Neural cell (in vitro differentiated cells): ENCODE measurements at regions not wholly inside any gene's neighbourhood (a gene's known extent, or its start where the extent isn't known, plus 50 kb on each side); places are given as distances from the start of the nearest gene placed in this dataset.

Source experiments
- H2AFZ ChIP-seq: fragments of 200-600, 300-800 bp; sonication (generic), shearing (Covaris generic); 2 replicates; pipeline ENCODE4 v1.6.0; 2014; ENCODE audit warnings: low read depth, mild to moderate bottlenecking, antibody characterized with exemption, low read length, moderate library complexity
- H3F3A ChIP-seq: fragments of 200-600 bp; shearing (Covaris generic); 2 replicates; pipeline ENCODE4 v1.6.1; 2016; ENCODE audit warnings: mild to moderate bottlenecking, moderate library complexity, mixed read lengths, antibody characterized with exemption, low read length; ENCODE audit not compliant: insufficient read depth, poor library complexity, severe bottlenecking
- H3K27ac ChIP-seq: fragments of 200-600, 300-800 bp; sonication (generic), shearing (Covaris generic); 2 replicates; pipeline ENCODE4 v1.5.1; 2014; ENCODE audit warnings: mild to moderate bottlenecking, low read length, moderate library complexity
- H3K27me3 ChIP-seq: fragments of 300-800, 200-600 bp; sonication (generic), shearing (Covaris generic); 2 replicates; pipeline ENCODE4 v1.6.0; 2014; ENCODE audit warnings: mild to moderate bottlenecking, low read depth, low read length, moderate library complexity; ENCODE audit not compliant: insufficient read depth
- H3K36me3 ChIP-seq: fragments of 300-800, 200-600 bp; sonication (generic), shearing (Covaris generic); 2 replicates; pipeline ENCODE4 v1.5.1; 2014; ENCODE audit warnings: mild to moderate bottlenecking, antibody characterized with exemption, low read length, moderate library complexity; ENCODE audit not compliant: insufficient read depth
- H3K4me2 ChIP-seq: fragments of 300-800, 200-600 bp; sonication (generic), shearing (Covaris generic); 2 replicates; pipeline ENCODE4 v1.6.0; 2014; ENCODE audit warnings: mild to moderate bottlenecking, low read length
- H3K4me3 ChIP-seq: fragments of 300-800, 200-600 bp; sonication (generic), shearing (Covaris generic); 2 replicates; pipeline ENCODE4 v1.5.1; 2014; ENCODE audit warnings: mild to moderate bottlenecking, low read length, moderate library complexity
- H3K79me2 ChIP-seq: fragments of 200-600 bp; shearing (Covaris generic); replicated peaks from 2 replicates; pipeline ENCODE4 v1.6.0; 2014; ENCODE audit warnings: mild to moderate bottlenecking, low read length, moderate library complexity; ENCODE audit not compliant: insufficient read depth
- H3K9ac ChIP-seq: fragments of 300-800, 200-600 bp; sonication (generic), shearing (Covaris generic); 2 replicates; pipeline ENCODE4 v1.6.1; 2016; ENCODE audit warnings: mild to moderate bottlenecking, low read length, mixed read lengths
- H3K9me2 ChIP-seq: fragments of 200-600 bp; shearing (Covaris generic); 2 replicates; pipeline ENCODE4 v1.6.1; 2016; ENCODE audit warnings: mild to moderate bottlenecking, low read length, mixed read lengths; ENCODE audit not compliant: insufficient read depth
- H3K9me3 ChIP-seq: fragments of 200-600, 300-800 bp; sonication (generic), shearing (Covaris generic); 2 replicates; pipeline ENCODE4 v1.6.1; 2016; ENCODE audit warnings: mild to moderate bottlenecking, mixed run types, low read length, moderate library complexity, mixed read lengths
- H4K20me1 ChIP-seq: fragments of 200-600 bp; shearing (Covaris generic); 2 replicates; pipeline ENCODE4 v1.6.1; 2016; ENCODE audit warnings: mild to moderate bottlenecking, mixed run types; ENCODE audit not compliant: insufficient read depth
- CTCF ChIP-seq: fragments of 450-650 bp; IDR thresholded peaks from 2 replicates; pipeline ENCODE4 v1.5.1; 2014; ENCODE audit warnings: antibody characterized with exemption, mild to moderate bottlenecking, moderate library complexity; ENCODE audit not compliant: poor library complexity, severe bottlenecking
- EP300 ChIP-seq: fragments of 450-650 bp; conservative IDR thresholded peaks from 2 replicates; pipeline ENCODE4 v1.6.1; 2014; ENCODE audit warnings: antibody characterized with exemption, mild to moderate bottlenecking, moderate library complexity; ENCODE audit not compliant: poor library complexity, severe bottlenecking
- EZH2 ChIP-seq: fragments of 200-600, 300-800 bp; shearing (Covaris generic), sonication (generic); IDR thresholded peaks from 2 replicates; pipeline ENCODE4 v1.6.1; 2014; ENCODE audit warnings: antibody characterized with exemption, low read length, borderline replicate concordance, mild to moderate bottlenecking; ENCODE audit not compliant: insufficient read depth, poor library complexity, severe bottlenecking
- MXI1 ChIP-seq: fragments of 450-650 bp; conservative IDR thresholded peaks from 2 replicates; pipeline ENCODE4 v1.6.1; 2014; ENCODE audit warnings: antibody characterized with exemption, mild to moderate bottlenecking; ENCODE audit not compliant: poor library complexity, severe bottlenecking
- POLR2AphosphoS5 ChIP-seq: IDR thresholded peaks from 2 replicates; pipeline ENCODE4 v1.6.1; 2012
- RAD21 ChIP-seq: fragments of 450-650 bp; conservative IDR thresholded peaks from 2 replicates; pipeline ENCODE4 v1.6.1; 2014; ENCODE audit warnings: antibody characterized with exemption, mild to moderate bottlenecking, moderate library complexity
- REST ChIP-seq: IDR thresholded peaks from 2 replicates; pipeline ENCODE4 v1.6.1; 2012; ENCODE audit warnings: borderline replicate concordance
- SMC3 ChIP-seq: fragments of 450-650 bp; conservative IDR thresholded peaks from 2 replicates; pipeline ENCODE4 v1.6.1; 2014; ENCODE audit warnings: antibody characterized with exemption, mild to moderate bottlenecking, moderate library complexity; ENCODE audit not compliant: poor library complexity
- TAF1 ChIP-seq: IDR thresholded peaks from 2 replicates; pipeline ENCODE4 v1.6.1; 2012; ENCODE audit warnings: low read depth

GRCh38 chrX:1902901-1903235 lies 288.0 kb downstream of the ASMT start:
- Histone ChIP-seq H3K4me3 (no peak overlapping the region), H4K20me1 (no peaks in the 10 kb centered on the region), H3K9ac (no peak overlapping the region), H3K79me2 (no peaks in the 10 kb centered on the region), H3K27me3 (no peaks in the 10 kb centered on the region), H3F3A (no peaks in the 10 kb centered on the region), H3K9me3 (no peaks in the 10 kb centered on the region), H2AFZ (no peak overlapping the region), H3K9me2 (no peaks in the 10 kb centered on the region), H3K27ac (no peak overlapping the region), H3K4me2 (no peak overlapping the region), H3K36me3 (no peaks in the 10 kb centered on the region)
- no peak for TF ChIP-seq MXI1
- TF ChIP-seq EP300: no peak
- no peak for TF ChIP-seq CTCF
- TF ChIP-seq TAF1: no peak
- no peak for TF ChIP-seq EZH2
- no peak for TF ChIP-seq SMC3
- TF ChIP-seq RAD21: no peak
- TF ChIP-seq POLR2AphosphoS5: no peak
- TF ChIP-seq REST: no peak

GRCh38 chrX:1903236-1903935 lies 288.5 kb downstream of the ASMT start:
- Histone ChIP-seq H3K9ac (no peak overlapping the region), H3K9me3 (no peaks in the 10 kb centered on the region), H3K27me3 (no peaks in the 10 kb centered on the region), H3K27ac (no peak overlapping the region), H3K4me3 (no peak overlapping the region), H3K4me2 (no peak overlapping the region), H3K79me2 (no peaks in the 10 kb centered on the region), H4K20me1 (no peaks in the 10 kb centered on the region), H2AFZ (no peak overlapping the region), H3F3A (no peaks in the 10 kb centered on the region), H3K36me3 (no peaks in the 10 kb centered on the region), H3K9me2 (no peaks in the 10 kb centered on the region)
- TF ChIP-seq SMC3 (no peak), MXI1 (no peak), RAD21 (no peak), REST (no peak), POLR2AphosphoS5 (no peak), EZH2 (no peak), CTCF (no peak), TAF1 (no peak), EP300 (no peak)
